GM23338 (cell line): ENCODE measurements at regions not wholly inside any gene's neighbourhood (a gene's known extent, or its start where the extent isn't known, plus 50 kb on each side); places are given as distances from the start of the nearest gene placed in this dataset.

ENCODE experiments used
- ATAC-seq: fragments of 200-7000 bp; cut with Tn5 transposase; 3 replicates; pipeline ENCODE4 v1.9.1; 2020
- DNase-seq: peaks from one replicate; pipeline ENCODE4 v3.0.0-alpha.2; 2015; ENCODE audit warnings: low spot score
- H2AFZ ChIP-seq: fragments of 200-600 bp; sonication (generic); 2 replicates; pipeline ENCODE4 v1.8.0; 2016; ENCODE audit warnings: antibody characterized with exemption, mild to moderate bottlenecking, moderate library complexity
- H3F3A ChIP-seq: fragments of 200-600 bp; sonication (generic); replicated peaks from 2 replicates; pipeline ENCODE4 v1.8.0; 2017; ENCODE audit warnings: antibody characterized with exemption, mixed run types, low read depth
- H3K27ac ChIP-seq: fragments of 200-600 bp; sonication (generic); 2 replicates; pipeline ENCODE4 v1.6.1; 2016; ENCODE audit warnings: low read depth
- H3K27me3 ChIP-seq: fragments of 200-600 bp; sonication (generic); 2 replicates; pipeline ENCODE4 v1.8.0; 2016; ENCODE audit warnings: mild to moderate bottlenecking, mixed run types, moderate library complexity; ENCODE audit not compliant: insufficient read depth
- H3K36me3 ChIP-seq: fragments of 200-600 bp; sonication (generic); 2 replicates; pipeline ENCODE4 v1.8.0; 2016; ENCODE audit warnings: mild to moderate bottlenecking; ENCODE audit not compliant: insufficient read depth
- H3K4me1 ChIP-seq: fragments of 200-600 bp; sonication (generic); 2 replicates; pipeline ENCODE4 v1.8.0; 2016; ENCODE audit warnings: mild to moderate bottlenecking, moderate library complexity; ENCODE audit not compliant: insufficient read depth
- H3K4me2 ChIP-seq: fragments of 200-600 bp; sonication (generic); 2 replicates; pipeline ENCODE4 v1.7.1; 2017; ENCODE audit warnings: mixed run types
- H3K4me3 ChIP-seq: fragments of 200-600 bp; sonication (generic); 2 replicates; pipeline ENCODE4 v1.6.1; 2016; ENCODE audit warnings: mixed run types
- H3K79me2 ChIP-seq: fragments of 200-600 bp; sonication (generic); replicated peaks from 2 replicates; pipeline ENCODE4 v1.8.0; 2017; ENCODE audit warnings: mild to moderate bottlenecking; ENCODE audit not compliant: insufficient read depth
- H3K9me2 ChIP-seq: fragments of 200-600 bp; sonication (generic); 2 replicates; pipeline ENCODE4 v1.8.0; 2017; ENCODE audit not compliant: insufficient read depth
- H4K20me1 ChIP-seq: fragments of 200-600 bp; sonication (generic); replicated peaks from 2 replicates; pipeline ENCODE4 v1.8.0; 2017; ENCODE audit warnings: mild to moderate bottlenecking; ENCODE audit not compliant: insufficient read depth
- H3K27ac Mint-ChIP-seq: 2 replicates; pipeline ENCODE4 v1.8.0; 2020; ENCODE audit warnings: inconsistent platforms, mild to moderate bottlenecking, moderate library complexity, mixed read lengths
- H3K27me3 Mint-ChIP-seq: 3 replicates; pipeline ENCODE4 v1.8.0; 2022; ENCODE audit warnings: low read depth, mild to moderate bottlenecking, moderate library complexity, mixed read lengths, inconsistent platforms; ENCODE audit not compliant: insufficient read depth, poor library complexity
- H3K36me3 Mint-ChIP-seq: 3 replicates; pipeline ENCODE4 v1.8.0; 2021; ENCODE audit warnings: low read depth, mild to moderate bottlenecking, inconsistent platforms, moderate library complexity, mixed read lengths
- H3K4me1 Mint-ChIP-seq: 3 replicates; pipeline ENCODE4 v1.8.0; 2020; ENCODE audit warnings: mild to moderate bottlenecking, inconsistent platforms, mixed read lengths
- H3K4me3 Mint-ChIP-seq: 3 replicates; pipeline ENCODE4 v1.8.0; 2021; ENCODE audit warnings: moderate library complexity, mild to moderate bottlenecking, inconsistent platforms, mixed read lengths
- H3K9me3 Mint-ChIP-seq: 3 replicates; pipeline ENCODE4 v1.8.0; 2020; ENCODE audit warnings: moderate library complexity, mild to moderate bottlenecking, inconsistent platforms, mixed read lengths
- CREB1 ChIP-seq: fragments of 250-450 bp; sonication (Bioruptor Pico); IDR thresholded peaks from 2 replicates; pipeline ENCODE4 v1.5.0; 2020; ENCODE audit warnings: low read depth, mild to moderate bottlenecking, moderate library complexity
- EZH2 ChIP-seq: fragments of 200-600 bp; sonication (generic); IDR thresholded peaks from one replicate; pipeline ENCODE4 v1.8.0; 2017; ENCODE audit warnings: antibody characterized with exemption, mild to moderate bottlenecking, low read depth; ENCODE audit not compliant: unreplicated experiment
- EZH2phosphoT487 ChIP-seq: fragments of 200-600 bp; sonication (generic); IDR thresholded peaks from one replicate; pipeline ENCODE4 v1.8.1; 2018; ENCODE audit warnings: antibody characterized with exemption; ENCODE audit not compliant: unreplicated experiment
- JUNB ChIP-seq: IDR thresholded peaks from one replicate; pipeline ENCODE4 v1.6.1; 2016; ENCODE audit warnings: antibody characterized with exemption; ENCODE audit not compliant: unreplicated experiment
- NANOG ChIP-seq: IDR thresholded peaks from 2 replicates; pipeline ENCODE4 v1.6.1; 2016; ENCODE audit warnings: antibody characterized with exemption, borderline replicate concordance
- POLR2AphosphoS5 ChIP-seq: IDR thresholded peaks from 2 replicates; pipeline ENCODE4 v1.6.1; 2016; ENCODE audit warnings: antibody characterized with exemption, low read depth
- STAT1 ChIP-seq: IDR thresholded peaks from one replicate; pipeline ENCODE4 v1.6.1; 2016; ENCODE audit warnings: antibody characterized with exemption; ENCODE audit not compliant: unreplicated experiment
- ZNF114 ChIP-seq: fragments of 250-450 bp; sonication (Bioruptor Pico); IDR thresholded peaks from 2 replicates; pipeline ENCODE4 v1.5.0; 2020; ENCODE audit warnings: mild to moderate bottlenecking, moderate library complexity
- ZNF331 ChIP-seq: fragments of 250-450 bp; sonication (Bioruptor Pico); IDR thresholded peaks from 2 replicates; pipeline ENCODE4 v1.5.0; 2020; ENCODE audit warnings: low read depth, mild to moderate bottlenecking, moderate library complexity
- TF ChIP-seq, protein P1 (sequence below), 2 experiments: fragments of 200-600 bp in 1 of 2; sonication (generic) in 1 of 2; conservative IDR thresholded peaks; 2 replicates each; pipeline versions ENCODE4 v1.5.1 to v1.6.1; 2016 to 2017; ENCODE audit warnings: antibody characterized with exemption in 2 of 2, low read depth in 2 of 2, mild to moderate bottlenecking in 2 of 2, moderate library complexity in 1 of 2
- TF ChIP-seq, protein P2 (sequence below): IDR thresholded peaks from 2 replicates; pipeline ENCODE4 v1.6.1; 2016; ENCODE audit warnings: antibody characterized with exemption
- TF ChIP-seq, protein P3 (sequence below): IDR thresholded peaks from one replicate; pipeline ENCODE4 v1.6.1; 2018; ENCODE audit warnings: antibody characterized with exemption; ENCODE audit not compliant: unreplicated experiment
- TF ChIP-seq, protein P4 (sequence below): fragments of 250-450 bp; sonication (Bioruptor Pico); IDR thresholded peaks from 2 replicates; pipeline ENCODE4 v1.5.0; 2020; ENCODE audit warnings: mild to moderate bottlenecking, moderate library complexity

DNA sequence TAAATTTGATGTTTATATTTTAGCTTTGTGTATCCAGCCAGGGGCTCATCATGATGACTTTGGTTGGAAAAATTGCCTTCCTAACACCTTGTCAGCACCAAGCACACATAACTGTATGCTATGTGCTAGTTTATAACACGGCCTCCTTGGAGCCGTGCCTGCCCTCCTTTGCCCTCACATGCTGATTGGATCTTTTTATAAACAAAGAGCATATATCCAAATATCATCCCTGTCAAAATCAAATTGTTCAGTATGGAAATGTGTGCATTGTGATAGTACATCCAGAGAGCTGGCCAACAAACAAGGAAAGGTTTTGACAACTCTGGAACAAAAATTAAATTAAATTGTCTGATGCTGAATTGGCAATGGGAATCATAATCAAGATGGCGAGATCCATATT is 241.5 kb downstream of the DCDC2C start:
- ATAC-seq (no peak), DNase-seq (no peak)
- no peaks in the 10 kb centered on the region for H3K79me2 ChIP-seq
- H3K27me3 ChIP-seq: no peaks in the 10 kb centered on the region
- H4K20me1 ChIP-seq: no peaks in the 10 kb centered on the region
- no peaks in the 10 kb centered on the region for H3K27me3 Mint-ChIP-seq
- no peaks in the 10 kb centered on the region for H3K4me1 ChIP-seq
- H3K9me3 Mint-ChIP-seq: peaks cover 80% of the 10 kb centered on the region
- H3K4me1 Mint-ChIP-seq: no peaks in the 10 kb centered on the region
- no peak overlapping the region for H2AFZ ChIP-seq
- peaks cover 10% of the 10 kb centered on the region; the same call in 2 of the 3 replicates for H3K36me3 Mint-ChIP-seq
- H3K9me2 ChIP-seq: no peaks in the 10 kb centered on the region
- H3K36me3 ChIP-seq: peaks cover 3% of the 10 kb centered on the region; the same call in 1 of the 2 replicates
- no peak overlapping the region for H3K4me2 ChIP-seq
- no peak overlapping the region for H3K27ac ChIP-seq
- TF ChIP-seq EZH2phosphoT487 (no peak), ZNF114 (no peak), JUNB (no peak), CREB1 (no peak), POLR2AphosphoS5 (no peak), NANOG (no peak), STAT1 (no peak), EZH2 (no peak), ZNF331 (CRISPR knock-in tag) (no peak)
- TF ChIP-seq, protein P1, sequence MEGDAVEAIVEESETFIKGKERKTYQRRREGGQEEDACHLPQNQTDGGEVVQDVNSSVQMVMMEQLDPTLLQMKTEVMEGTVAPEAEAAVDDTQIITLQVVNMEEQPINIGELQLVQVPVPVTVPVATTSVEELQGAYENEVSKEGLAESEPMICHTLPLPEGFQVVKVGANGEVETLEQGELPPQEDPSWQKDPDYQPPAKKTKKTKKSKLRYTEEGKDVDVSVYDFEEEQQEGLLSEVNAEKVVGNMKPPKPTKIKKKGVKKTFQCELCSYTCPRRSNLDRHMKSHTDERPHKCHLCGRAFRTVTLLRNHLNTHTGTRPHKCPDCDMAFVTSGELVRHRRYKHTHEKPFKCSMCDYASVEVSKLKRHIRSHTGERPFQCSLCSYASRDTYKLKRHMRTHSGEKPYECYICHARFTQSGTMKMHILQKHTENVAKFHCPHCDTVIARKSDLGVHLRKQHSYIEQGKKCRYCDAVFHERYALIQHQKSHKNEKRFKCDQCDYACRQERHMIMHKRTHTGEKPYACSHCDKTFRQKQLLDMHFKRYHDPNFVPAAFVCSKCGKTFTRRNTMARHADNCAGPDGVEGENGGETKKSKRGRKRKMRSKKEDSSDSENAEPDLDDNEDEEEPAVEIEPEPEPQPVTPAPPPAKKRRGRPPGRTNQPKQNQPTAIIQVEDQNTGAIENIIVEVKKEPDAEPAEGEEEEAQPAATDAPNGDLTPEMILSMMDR (conservative IDR thresholded peaks at IDR 0.05; ENCODE audit: low read depth in 2 of 2): no peak
- TF ChIP-seq, protein P2, sequence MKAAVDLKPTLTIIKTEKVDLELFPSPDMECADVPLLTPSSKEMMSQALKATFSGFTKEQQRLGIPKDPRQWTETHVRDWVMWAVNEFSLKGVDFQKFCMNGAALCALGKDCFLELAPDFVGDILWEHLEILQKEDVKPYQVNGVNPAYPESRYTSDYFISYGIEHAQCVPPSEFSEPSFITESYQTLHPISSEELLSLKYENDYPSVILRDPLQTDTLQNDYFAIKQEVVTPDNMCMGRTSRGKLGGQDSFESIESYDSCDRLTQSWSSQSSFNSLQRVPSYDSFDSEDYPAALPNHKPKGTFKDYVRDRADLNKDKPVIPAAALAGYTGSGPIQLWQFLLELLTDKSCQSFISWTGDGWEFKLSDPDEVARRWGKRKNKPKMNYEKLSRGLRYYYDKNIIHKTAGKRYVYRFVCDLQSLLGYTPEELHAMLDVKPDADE: no peak
- TF ChIP-seq, protein P3, sequence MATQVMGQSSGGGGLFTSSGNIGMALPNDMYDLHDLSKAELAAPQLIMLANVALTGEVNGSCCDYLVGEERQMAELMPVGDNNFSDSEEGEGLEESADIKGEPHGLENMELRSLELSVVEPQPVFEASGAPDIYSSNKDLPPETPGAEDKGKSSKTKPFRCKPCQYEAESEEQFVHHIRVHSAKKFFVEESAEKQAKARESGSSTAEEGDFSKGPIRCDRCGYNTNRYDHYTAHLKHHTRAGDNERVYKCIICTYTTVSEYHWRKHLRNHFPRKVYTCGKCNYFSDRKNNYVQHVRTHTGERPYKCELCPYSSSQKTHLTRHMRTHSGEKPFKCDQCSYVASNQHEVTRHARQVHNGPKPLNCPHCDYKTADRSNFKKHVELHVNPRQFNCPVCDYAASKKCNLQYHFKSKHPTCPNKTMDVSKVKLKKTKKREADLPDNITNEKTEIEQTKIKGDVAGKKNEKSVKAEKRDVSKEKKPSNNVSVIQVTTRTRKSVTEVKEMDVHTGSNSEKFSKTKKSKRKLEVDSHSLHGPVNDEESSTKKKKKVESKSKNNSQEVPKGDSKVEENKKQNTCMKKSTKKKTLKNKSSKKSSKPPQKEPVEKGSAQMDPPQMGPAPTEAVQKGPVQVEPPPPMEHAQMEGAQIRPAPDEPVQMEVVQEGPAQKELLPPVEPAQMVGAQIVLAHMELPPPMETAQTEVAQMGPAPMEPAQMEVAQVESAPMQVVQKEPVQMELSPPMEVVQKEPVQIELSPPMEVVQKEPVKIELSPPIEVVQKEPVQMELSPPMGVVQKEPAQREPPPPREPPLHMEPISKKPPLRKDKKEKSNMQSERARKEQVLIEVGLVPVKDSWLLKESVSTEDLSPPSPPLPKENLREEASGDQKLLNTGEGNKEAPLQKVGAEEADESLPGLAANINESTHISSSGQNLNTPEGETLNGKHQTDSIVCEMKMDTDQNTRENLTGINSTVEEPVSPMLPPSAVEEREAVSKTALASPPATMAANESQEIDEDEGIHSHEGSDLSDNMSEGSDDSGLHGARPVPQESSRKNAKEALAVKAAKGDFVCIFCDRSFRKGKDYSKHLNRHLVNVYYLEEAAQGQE: no peak
- TF ChIP-seq, protein P4, sequence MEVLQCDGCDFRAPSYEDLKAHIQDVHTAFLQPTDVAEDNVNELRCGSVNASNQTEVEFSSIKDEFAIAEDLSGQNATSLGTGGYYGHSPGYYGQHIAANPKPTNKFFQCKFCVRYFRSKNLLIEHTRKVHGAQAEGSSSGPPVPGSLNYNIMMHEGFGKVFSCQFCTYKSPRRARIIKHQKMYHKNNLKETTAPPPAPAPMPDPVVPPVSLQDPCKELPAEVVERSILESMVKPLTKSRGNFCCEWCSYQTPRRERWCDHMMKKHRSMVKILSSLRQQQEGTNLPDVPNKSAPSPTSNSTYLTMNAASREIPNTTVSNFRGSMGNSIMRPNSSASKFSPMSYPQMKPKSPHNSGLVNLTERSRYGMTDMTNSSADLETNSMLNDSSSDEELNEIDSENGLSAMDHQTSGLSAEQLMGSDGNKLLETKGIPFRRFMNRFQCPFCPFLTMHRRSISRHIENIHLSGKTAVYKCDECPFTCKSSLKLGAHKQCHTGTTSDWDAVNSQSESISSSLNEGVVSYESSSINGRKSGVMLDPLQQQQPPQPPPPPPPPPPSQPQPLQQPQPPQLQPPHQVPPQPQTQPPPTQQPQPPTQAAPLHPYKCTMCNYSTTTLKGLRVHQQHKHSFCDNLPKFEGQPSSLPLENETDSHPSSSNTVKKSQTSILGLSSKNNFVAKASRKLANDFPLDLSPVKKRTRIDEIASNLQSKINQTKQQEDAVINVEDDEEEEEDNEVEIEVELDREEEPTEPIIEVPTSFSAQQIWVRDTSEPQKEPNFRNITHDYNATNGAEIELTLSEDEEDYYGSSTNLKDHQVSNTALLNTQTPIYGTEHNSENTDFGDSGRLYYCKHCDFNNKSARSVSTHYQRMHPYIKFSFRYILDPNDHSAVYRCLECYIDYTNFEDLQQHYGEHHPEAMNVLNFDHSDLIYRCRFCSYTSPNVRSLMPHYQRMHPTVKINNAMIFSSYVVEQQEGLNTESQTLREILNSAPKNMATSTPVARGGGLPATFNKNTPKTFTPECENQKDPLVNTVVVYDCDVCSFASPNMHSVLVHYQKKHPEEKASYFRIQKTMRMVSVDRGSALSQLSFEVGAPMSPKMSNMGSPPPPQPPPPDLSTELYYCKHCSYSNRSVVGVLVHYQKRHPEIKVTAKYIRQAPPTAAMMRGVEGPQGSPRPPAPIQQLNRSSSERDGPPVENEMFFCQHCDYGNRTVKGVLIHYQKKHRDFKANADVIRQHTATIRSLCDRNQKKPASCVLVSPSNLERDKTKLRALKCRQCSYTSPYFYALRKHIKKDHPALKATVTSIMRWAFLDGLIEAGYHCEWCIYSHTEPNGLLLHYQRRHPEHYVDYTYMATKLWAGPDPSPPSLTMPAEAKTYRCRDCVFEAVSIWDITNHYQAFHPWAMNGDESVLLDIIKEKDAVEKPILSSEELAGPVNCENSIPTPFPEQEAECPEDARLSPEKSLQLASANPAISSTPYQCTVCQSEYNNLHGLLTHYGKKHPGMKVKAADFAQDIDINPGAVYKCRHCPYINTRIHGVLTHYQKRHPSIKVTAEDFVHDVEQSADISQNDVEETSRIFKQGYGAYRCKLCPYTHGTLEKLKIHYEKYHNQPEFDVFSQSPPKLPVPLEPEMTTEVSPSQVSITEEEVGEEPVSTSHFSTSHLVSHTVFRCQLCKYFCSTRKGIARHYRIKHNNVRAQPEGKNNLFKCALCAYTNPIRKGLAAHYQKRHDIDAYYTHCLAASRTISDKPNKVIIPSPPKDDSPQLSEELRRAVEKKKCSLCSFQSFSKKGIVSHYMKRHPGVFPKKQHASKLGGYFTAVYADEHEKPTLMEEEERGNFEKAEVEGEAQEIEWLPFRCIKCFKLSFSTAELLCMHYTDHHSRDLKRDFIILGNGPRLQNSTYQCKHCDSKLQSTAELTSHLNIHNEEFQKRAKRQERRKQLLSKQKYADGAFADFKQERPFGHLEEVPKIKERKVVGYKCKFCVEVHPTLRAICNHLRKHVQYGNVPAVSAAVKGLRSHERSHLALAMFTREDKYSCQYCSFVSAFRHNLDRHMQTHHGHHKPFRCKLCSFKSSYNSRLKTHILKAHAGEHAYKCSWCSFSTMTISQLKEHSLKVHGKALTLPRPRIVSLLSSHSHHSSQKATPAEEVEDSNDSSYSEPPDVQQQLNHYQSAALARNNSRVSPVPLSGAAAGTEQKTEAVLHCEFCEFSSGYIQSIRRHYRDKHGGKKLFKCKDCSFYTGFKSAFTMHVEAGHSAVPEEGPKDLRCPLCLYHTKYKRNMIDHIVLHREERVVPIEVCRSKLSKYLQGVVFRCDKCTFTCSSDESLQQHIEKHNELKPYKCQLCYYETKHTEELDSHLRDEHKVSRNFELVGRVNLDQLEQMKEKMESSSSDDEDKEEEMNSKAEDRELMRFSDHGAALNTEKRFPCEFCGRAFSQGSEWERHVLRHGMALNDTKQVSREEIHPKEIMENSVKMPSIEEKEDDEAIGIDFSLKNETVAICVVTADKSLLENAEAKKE: no peak
- no peak overlapping the region for H3K27ac Mint-ChIP-seq
- no peaks in the 10 kb centered on the region for H3F3A ChIP-seq
- H3K4me3 Mint-ChIP-seq: no peak overlapping the region
- H3K4me3 ChIP-seq: no peak overlapping the region
